Stomach (tissue), 8 donors: ENCODE measurements at regions not wholly inside any gene's neighbourhood (a gene's known extent, or its start where the extent isn't known, plus 50 kb on each side); places are given as distances from the start of the nearest gene placed in this dataset.
"Not testable (repeated sequence)": the region's sequence is repeated elsewhere in the genome, so short reads cannot be mapped to it uniquely, and the experiment has no call there.

Experiments used
- DNase-seq, 2 donors: peaks; one replicate each; pipeline versions ENCODE4 v3.0.0 to v3.0.0-alpha.2; 2013 to 2019
- H3K27ac ChIP-seq, 5 donors: fragments of 200-600 bp in 4 of 5; sonication (generic) in 4 of 5; one replicate each; pipeline ENCODE4 v1.5.1; 2013 to 2019; ENCODE audit warnings: mild to moderate bottlenecking in 1 of 5, moderate library complexity in 1 of 5
- H3K27me3 ChIP-seq, 3 donors: fragments of 200-600 bp; sonication (generic); one replicate each; pipeline ENCODE4 v1.5.1; 2017 to 2019; ENCODE audit warnings: mixed run types in 1 of 3
- H3K36me3 ChIP-seq, 4 donors: fragments of 200-600 bp; sonication (generic); 1 replicate in 3 of 4; 2 replicates in 1 of 4; pipeline ENCODE4 v1.5.1; 2016 to 2019
- H3K4me1 ChIP-seq, 4 donors: fragments of 200-600 bp; sonication (generic); one replicate each; pipeline ENCODE4 v1.5.1; 2016 to 2019
- H3K4me3 ChIP-seq, 4 donors: fragments of 200-600 bp; sonication (generic) in 3 of 4; one replicate each; pipeline ENCODE4 v1.5.1; 2016 to 2019; ENCODE audit warnings: mild to moderate bottlenecking in 1 of 4
- H3K9me3 ChIP-seq, 4 donors: fragments of 200-600 bp; sonication (generic); one replicate each; pipeline ENCODE4 v1.5.1; 2016 to 2019
- CTCF ChIP-seq, 7 experiments: fragments of 450-650 bp in 4 of 7; fragments of 200-600 bp in 3 of 7; sonication (generic) in 3 of 7; IDR thresholded peaks; one replicate each; pipeline ENCODE4 v1.5.1; 2016 to 2019; ENCODE audit warnings: antibody characterized with exemption in 7 of 7, control low read depth in 2 of 7, mild to moderate bottlenecking in 1 of 7
- EP300 ChIP-seq: sonication (generic); formaldehyde crosslinking; IDR thresholded peaks from one replicate; pipeline ENCODE4 v1.6.1; 2017; ENCODE audit warnings: antibody characterized with exemption
- POLR2A ChIP-seq, 4 donors: fragments of 450-650 bp; IDR thresholded peaks; one replicate each; pipeline ENCODE4 v1.6.1; 2016; ENCODE audit warnings: antibody characterized with exemption in 4 of 4, control low read depth in 2 of 4, mild to moderate bottlenecking in 1 of 4, moderate library complexity in 1 of 4
- POLR2AphosphoS5 ChIP-seq, 3 donors: sonication (generic); formaldehyde crosslinking; IDR thresholded peaks; one replicate each; pipeline ENCODE4 v1.6.1; 2016; ENCODE audit warnings: antibody characterized with exemption in 3 of 3
- WGBS, 5 donors: extraction: QIAGEN DNeasy Blood & Tissue Kit in 3 of 5; methylation state at CpG; one replicate each; pipeline versions ENCODE4 v1.1.5 to v1.1.7; 2013 to 2018; 5-methylcytosine and 5-hydroxymethylcytosine counted together
- intact Hi-C: fragments of 100-400 bp; cut with DNase I; formaldehyde crosslinking; loops from one replicate; pipeline ENCODE4 v1.15.1; 2023; ENCODE audit warnings: low total_unique reads
- donor health status: healthy with polysubstance abuse.
- donor health status: Bipolar disorder and iron deficiency.
- donor health status: healthy.

- Histone ChIP-seq H3K4me1 (no peaks in the 10 kb centered on the region), H3K4me3 (no peak overlapping the region), H3K27me3 (no peaks in the 10 kb centered on the region), H3K27ac (no peak overlapping the region), H3K36me3 (no peaks in the 10 kb centered on the region), H3K9me3 (peaks cover 12 to 55% (median 50%) of the 10 kb centered on the region in 4 donors)
- no peak for DNase-seq
- TF ChIP-seq EP300 (no peak), CTCF (IDR thresholded peaks at IDR 0.05) (peak in 2 of 7 experiments; percentile 31 to 33)
- WGBS, 5 donors, result 38 to 45% (median 39%) methylated on average over 4 of the region's 4 CpGs
- intact Hi-C loops, result no loop called here
Observed at GRCh38 chr2:31688282-31688681, 107.5 kb upstream of the SRD5A2 start.

- H3K4me3 ChIP-seq, H3K4me1 ChIP-seq, intact Hi-C loops, H3K36me3 ChIP-seq, H3K27me3 ChIP-seq, DNase-seq, H3K27ac ChIP-seq: not testable (repeated sequence)
- 31 to 45% (median 45%) methylated on average over 4 of the region's 4 CpGs for WGBS, 5 donors
- peaks cover 0 to 35% (median 22%) of the 10 kb centered on the region in 4 donors for H3K9me3 ChIP-seq
Observed at GRCh38 chr2:31683506-31683905, 102.8 kb upstream of the SRD5A2 start.

GRCh38 chr2:31675485-31675901 is 94.8 kb upstream of the SRD5A2 start:
- intact Hi-C loops, result no loop called here
- WGBS, 5 donors, result 32 to 59% (median 56%) methylated on average over 3 of the region's 3 CpGs
- peak in 1 of 7 experiments; percentile 21 for TF ChIP-seq CTCF (IDR thresholded peaks at IDR 0.05)
- TF ChIP-seq POLR2AphosphoS5 (IDR thresholded peaks at IDR 0.05), result no peak
- TF ChIP-seq POLR2A (IDR thresholded peaks at IDR 0.05), result no peak
- TF ChIP-seq EP300, result no peak
- Histone ChIP-seq H3K27ac (no peak overlapping the region), H3K4me1 (no peaks in the 10 kb centered on the region), H3K4me3 (no peak overlapping the region), H3K27me3 (no peaks in the 10 kb centered on the region), H3K36me3 (no peaks in the 10 kb centered on the region), H3K9me3 (peaks cover 0 to 45% (median 31%) of the 10 kb centered on the region in 4 donors)
- DNase-seq, result peak in 1 of 2 donors; percentile 36

GRCh38 chr2:31674446-31674845 is 93.7 kb upstream of the SRD5A2 start:
- DNase-seq, result no peak
- 69 to 83% (median 79%) methylated on average over 2 of the region's 2 CpGs for WGBS, 5 donors
- Histone ChIP-seq H3K36me3 (no peaks in the 10 kb centered on the region), H3K4me3 (no peak overlapping the region), H3K27ac (no peak overlapping the region), H3K27me3 (no peaks in the 10 kb centered on the region), H3K4me1 (no peaks in the 10 kb centered on the region), H3K9me3 (peaks cover 0 to 44% (median 27%) of the 10 kb centered on the region in 4 donors)
- TF ChIP-seq EP300 (no peak), POLR2A (IDR thresholded peaks at IDR 0.05) (no peak), POLR2AphosphoS5 (IDR thresholded peaks at IDR 0.05) (no peak), CTCF (IDR thresholded peaks at IDR 0.05) (no peak)
- intact Hi-C loops, result no loop called here

- intact Hi-C loops, result no loop called here
- Histone ChIP-seq H3K9me3 (no peaks in the 10 kb centered on the region), H3K27ac (no peak overlapping the region), H3K36me3 (no peaks in the 10 kb centered on the region), H3K27me3 (no peaks in the 10 kb centered on the region), H3K4me3 (no peak overlapping the region), H3K4me1 (no peaks in the 10 kb centered on the region)
- no peak for TF ChIP-seq CTCF (IDR thresholded peaks at IDR 0.05)
- TF ChIP-seq POLR2A (IDR thresholded peaks at IDR 0.05), result no peak
- TF ChIP-seq POLR2AphosphoS5 (IDR thresholded peaks at IDR 0.05), result no peak
- no peak for TF ChIP-seq EP300
- 17 to 32% (median 24%) methylated on average over 1 of the region's 1 CpG for WGBS, 5 donors
- no peak for DNase-seq
Observed at GRCh38 chr2:31666878-31667277, 86.1 kb upstream of the SRD5A2 start.
